ENCODE measurements at regions not wholly inside any gene's neighbourhood (a gene's known extent, or its start where the extent isn't known, plus 50 kb on each side); places are given as distances from the start of the nearest gene placed in this dataset.

- intact Hi-C loops (cut with DNase I, micrococcal nuclease) = no loop called here
- Histone ChIP-seq H3K4me3 (no peak overlapping the region), H3K9me3 (no peaks in the 10 kb centered on the region), H3K36me3 (ENCODE audit: low read depth) (no peaks in the 10 kb centered on the region), H3K4me1 (ENCODE audit: low read depth) (no peaks in the 10 kb centered on the region)
- no peak for TF ChIP-seq CTCF (IDR thresholded peaks at IDR 0.05)
- ATAC-seq (no peak), DNase-seq (no peak)
Observed at GRCh38 chr3:18228060-18228459, 197.1 kb downstream of the SATB1 start.

GRCh38 chr3:18225709-18226108, 199.4 kb downstream of the SATB1 start:
- no peaks in the 10 kb centered on the region for H3K9me3 ChIP-seq
- intact Hi-C loops (cut with DNase I, micrococcal nuclease) = no loop called here
- H3K4me3 ChIP-seq = no peak overlapping the region
- no peak for TF ChIP-seq CTCF (IDR thresholded peaks at IDR 0.05)
- no peaks in the 10 kb centered on the region for H3K4me1 ChIP-seq (ENCODE audit: low read depth)
- DNase-seq = no peak
- H3K36me3 ChIP-seq (ENCODE audit: low read depth) = no peaks in the 10 kb centered on the region
- no peak for ATAC-seq

GRCh38 chr3:18224426-18224825, 200.7 kb downstream of the SATB1 start:
- ATAC-seq (no peak), DNase-seq (no peak)
- intact Hi-C loops (cut with DNase I, micrococcal nuclease) = no loop called here
- no peak for TF ChIP-seq CTCF (IDR thresholded peaks at IDR 0.05)
- no peaks in the 10 kb centered on the region for H3K36me3 ChIP-seq (ENCODE audit: low read depth)
- H3K9me3 ChIP-seq = no peaks in the 10 kb centered on the region
- H3K4me3 ChIP-seq = no peak overlapping the region
- H3K4me1 ChIP-seq (ENCODE audit: low read depth) = no peaks in the 10 kb centered on the region

GRCh38 chr3:18223974-18224373, 201.2 kb downstream of the SATB1 start:
- H3K9me3 ChIP-seq = no peaks in the 10 kb centered on the region
- H3K36me3 ChIP-seq (ENCODE audit: low read depth) = no peaks in the 10 kb centered on the region
- ATAC-seq = no peak
- H3K4me1 ChIP-seq (ENCODE audit: low read depth) = no peaks in the 10 kb centered on the region
- intact Hi-C loops (cut with DNase I, micrococcal nuclease) = no loop called here
- no peak for DNase-seq
- TF ChIP-seq CTCF (IDR thresholded peaks at IDR 0.05) = no peak
- no peak overlapping the region for H3K4me3 ChIP-seq

GRCh38 chr3:18223571-18223970, 201.6 kb downstream of the SATB1 start:
- TF ChIP-seq CTCF (IDR thresholded peaks at IDR 0.05) = no peak
- DNase-seq (no peak), ATAC-seq (peak; percentile 60)
- H3K4me3 ChIP-seq = no peak overlapping the region
- H3K36me3 ChIP-seq (ENCODE audit: low read depth) = no peaks in the 10 kb centered on the region
- intact Hi-C loops (cut with DNase I, micrococcal nuclease) = no loop called here
- no peaks in the 10 kb centered on the region for H3K4me1 ChIP-seq (ENCODE audit: low read depth)
- H3K9me3 ChIP-seq = no peaks in the 10 kb centered on the region

GRCh38 chr3:18222686-18223085, 202.5 kb downstream of the SATB1 start:
- no peaks in the 10 kb centered on the region for H3K36me3 ChIP-seq (ENCODE audit: low read depth)
- no peaks in the 10 kb centered on the region for H3K9me3 ChIP-seq
- H3K4me1 ChIP-seq (ENCODE audit: low read depth) = no peaks in the 10 kb centered on the region
- TF ChIP-seq CTCF (IDR thresholded peaks at IDR 0.05) = no peak
- H3K4me3 ChIP-seq = no peak overlapping the region
- ATAC-seq = no peak
- no peak for DNase-seq
- intact Hi-C loops (cut with DNase I, micrococcal nuclease) = no loop called here

Measured in mucosa of descending colon (tissue), 3 donors.